ENCODE measurements at regions not wholly inside any gene's neighbourhood (a gene's known extent, or its start where the extent isn't known, plus 50 kb on each side); places are given as distances from the start of the nearest gene placed in this dataset.

DNA sequence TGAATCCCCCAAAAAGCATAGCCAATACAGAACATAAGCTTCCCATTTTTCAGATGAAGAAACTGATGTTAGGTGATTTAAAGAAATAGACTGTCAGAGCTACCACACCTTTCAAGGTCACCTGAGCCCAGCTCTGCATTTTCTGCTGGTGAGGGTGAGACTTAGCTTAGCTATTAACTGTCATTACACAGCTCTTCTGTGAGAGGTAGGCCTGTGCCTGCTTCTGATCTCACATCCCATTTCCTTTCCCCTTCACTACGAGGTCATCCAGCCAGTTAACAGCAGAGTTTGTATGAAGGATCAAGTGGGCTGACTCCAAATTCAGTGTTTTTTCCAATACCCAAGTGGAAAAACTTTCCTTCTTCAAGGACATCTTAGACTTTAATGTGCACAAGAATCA is 528.6 kb upstream of the CLINT1 start:
- no peak overlapping the region for H3K9ac ChIP-seq (ENCODE audit: control insufficient read depth, extremely low read depth, insufficient read depth, low read length)
- H3K4me2 ChIP-seq (ENCODE audit: control insufficient read depth, extremely low read depth, insufficient read depth, low read depth, low read length), result no peak overlapping the region
- H3K27me3 ChIP-seq (ENCODE audit: control insufficient read depth, extremely low read depth, insufficient read depth, low read length), result no peaks in the 10 kb centered on the region
- no peaks in the 10 kb centered on the region for H4K20me1 ChIP-seq (ENCODE audit: control insufficient read depth, extremely low read depth, insufficient read depth, low read length)
- dilution Hi-C loops (cut with MboI; ENCODE audit: extremely low pct_ligation_motif_present, low sequenced_read_pairs), result no loop called here
- TF ChIP-seq CTCF (optimal IDR thresholded peaks at IDR 0.05 in 1 of 3, IDR thresholded peaks at IDR 0.05 in 1 of 3, conservative IDR thresholded peaks at IDR 0.05 in 1 of 3; ENCODE audit: extremely low read depth in 1 of 3, insufficient read depth in 2 of 3, low read length in 3 of 3) (no peak), EZH2 (IDR thresholded peaks at IDR 0.05; ENCODE audit: low read length) (no peak)
- H3K9me1 ChIP-seq (ENCODE audit: control insufficient read depth, extremely low read depth, insufficient read depth, low read length), result no peaks in the 10 kb centered on the region
- no peaks in the 10 kb centered on the region for H3K79me2 ChIP-seq (ENCODE audit: control insufficient read depth, insufficient read depth, low read length)
- H2AFZ ChIP-seq (ENCODE audit: control insufficient read depth, low read length), result no peak overlapping the region
- peaks cover 31% of the 10 kb centered on the region for H3K4me1 ChIP-seq (ENCODE audit: control insufficient read depth, extremely low read depth, insufficient read depth, low read length)
- no peaks in the 10 kb centered on the region for H3K36me3 ChIP-seq (ENCODE audit: control insufficient read depth in 2 of 2, extremely low read depth in 1 of 2, insufficient read depth in 2 of 2, low read length in 2 of 2)
- no peak overlapping the region for H3K27ac ChIP-seq (ENCODE audit: control insufficient read depth, insufficient read depth, low read length)
- no peak for DNase-seq (ENCODE audit: low read depth, low spot score)
- no peaks in the 10 kb centered on the region for H3K9me3 ChIP-seq (ENCODE audit: control insufficient read depth, low read depth, low read length)
- no peak overlapping the region for H3K4me3 ChIP-seq (ENCODE audit: control insufficient read depth in 2 of 3, extremely low read depth in 1 of 3, insufficient read depth in 2 of 3, low read depth in 1 of 3, low read length in 3 of 3)
- no peak for FAIRE-seq

- Histone ChIP-seq H3K9me3 (ENCODE audit: control insufficient read depth, low read depth, low read length) (no peaks in the 10 kb centered on the region), H3K36me3 (ENCODE audit: control insufficient read depth in 2 of 2, extremely low read depth in 1 of 2, insufficient read depth in 2 of 2, low read length in 2 of 2) (no peaks in the 10 kb centered on the region), H3K27me3 (ENCODE audit: control insufficient read depth, extremely low read depth, insufficient read depth, low read length) (no peaks in the 10 kb centered on the region), H3K9ac (ENCODE audit: control insufficient read depth, extremely low read depth, insufficient read depth, low read length) (no peak overlapping the region), H3K4me1 (ENCODE audit: control insufficient read depth, extremely low read depth, insufficient read depth, low read length) (peaks cover 46% of the 10 kb centered on the region), H3K4me3 (ENCODE audit: control insufficient read depth in 2 of 3, extremely low read depth in 1 of 3, insufficient read depth in 2 of 3, low read depth in 1 of 3, low read length in 3 of 3) (no peak overlapping the region), H3K27ac (ENCODE audit: control insufficient read depth, insufficient read depth, low read length) (peak overlapping the region; percentile 85), H3K9me1 (ENCODE audit: control insufficient read depth, extremely low read depth, insufficient read depth, low read length) (no peaks in the 10 kb centered on the region), H3K4me2 (ENCODE audit: control insufficient read depth, extremely low read depth, insufficient read depth, low read depth, low read length) (no peak overlapping the region), H4K20me1 (ENCODE audit: control insufficient read depth, extremely low read depth, insufficient read depth, low read length) (no peaks in the 10 kb centered on the region), H2AFZ (ENCODE audit: control insufficient read depth, low read length) (no peak overlapping the region), H3K79me2 (ENCODE audit: control insufficient read depth, insufficient read depth, low read length) (no peaks in the 10 kb centered on the region)
- DNase-seq (ENCODE audit: low read depth, low spot score) (no peak), FAIRE-seq (no peak)
- dilution Hi-C loops (cut with MboI; ENCODE audit: extremely low pct_ligation_motif_present, low sequenced_read_pairs), result no loop called here
- TF ChIP-seq CTCF (optimal IDR thresholded peaks at IDR 0.05 in 1 of 3, IDR thresholded peaks at IDR 0.05 in 1 of 3, conservative IDR thresholded peaks at IDR 0.05 in 1 of 3; ENCODE audit: extremely low read depth in 1 of 3, insufficient read depth in 2 of 3, low read length in 3 of 3) (no peak), EZH2 (IDR thresholded peaks at IDR 0.05; ENCODE audit: low read length) (no peak)
Observed at GRCh38 chr5:158385982-158386381, 527.0 kb upstream of the CLINT1 start.

Data from keratinocyte (primary cell).